OCI-LY3 (cell line): ENCODE measurements at regions not wholly inside any gene's neighbourhood (a gene's known extent, or its start where the extent isn't known, plus 50 kb on each side); places are given as distances from the start of the nearest gene placed in this dataset.

Experiments used
- CTCF ChIP-seq: fragments of 200-600, 300-600 bp; sonication (generic); IDR thresholded peaks from 2 replicates; pipeline ENCODE4 v1.5.1; 2014; ENCODE audit warnings: antibody characterized with exemption, low read length, low read depth
- EZH2phosphoT487 ChIP-seq: fragments of 200-600 bp; shearing (Covaris generic); IDR thresholded peaks from 2 replicates; pipeline ENCODE4 v1.6.1; 2018; ENCODE audit warnings: antibody characterized with exemption, mixed run types, low read depth

GRCh38 chr5:158147227-158147626, 288.3 kb upstream of the CLINT1 start:
- TF ChIP-seq CTCF = no peak
- TF ChIP-seq EZH2phosphoT487 = no peak
